ENCODE measurements at regions not wholly inside any gene's neighbourhood (a gene's known extent, or its start where the extent isn't known, plus 50 kb on each side); places are given as distances from the start of the nearest gene placed in this dataset.

DNA sequence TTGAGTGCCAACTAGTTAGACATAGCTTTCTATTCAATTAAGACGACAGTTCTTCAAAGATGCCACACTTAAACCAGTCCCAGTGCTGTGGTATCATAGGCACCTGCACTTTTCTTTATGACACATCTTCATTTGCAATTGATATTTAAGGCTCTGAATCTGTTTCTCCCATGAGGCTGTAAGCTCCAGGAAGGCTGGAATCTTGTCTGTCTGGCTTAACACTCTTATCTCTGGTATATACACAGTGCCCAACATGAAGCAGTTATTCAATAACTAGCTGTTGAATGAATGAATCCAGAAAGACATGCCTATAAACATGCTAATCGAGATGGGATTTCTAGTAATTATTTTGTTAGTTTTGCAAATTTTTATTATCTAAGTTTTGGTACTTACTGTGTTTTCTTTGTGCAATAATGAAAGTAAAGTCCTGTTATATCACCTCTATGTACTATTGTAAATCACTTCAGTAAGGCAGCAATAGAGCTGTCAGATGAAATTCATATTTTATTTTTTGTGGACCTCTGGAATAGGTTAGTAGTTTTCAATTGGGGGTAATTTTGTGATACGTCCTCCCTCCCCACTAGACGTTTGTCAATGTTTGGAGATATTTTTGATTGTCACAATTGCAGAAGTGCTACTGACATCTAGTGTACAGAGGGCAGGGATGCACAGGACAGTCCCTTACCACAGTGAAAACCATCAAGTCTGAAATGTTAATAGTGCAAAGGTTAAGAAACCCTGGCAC lies 51.3 kb upstream of the STEAP4 start:
- peak; percentile 51 for DNase-seq (ENCODE audit: low spot score)
- no peak for FAIRE-seq

DNA sequence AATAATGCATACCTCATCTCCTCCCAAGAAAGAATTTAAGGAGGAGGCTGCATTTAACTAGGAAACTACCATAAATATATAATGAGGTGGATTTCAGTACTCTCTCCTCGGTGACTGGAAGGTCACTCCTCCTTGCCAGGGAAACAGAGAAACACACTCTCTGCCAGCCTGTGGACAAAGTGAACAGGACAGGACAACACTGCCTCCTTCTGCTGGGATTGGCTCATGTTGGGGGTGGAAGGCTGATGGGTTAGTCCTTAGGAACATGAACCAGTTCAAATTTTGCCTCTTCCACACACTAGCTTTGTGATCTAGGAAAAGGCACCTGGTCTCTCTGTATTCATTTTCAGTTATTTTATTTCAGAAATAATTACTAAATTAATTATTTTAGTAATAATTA lies 50.6 kb upstream of the STEAP4 start:
- FAIRE-seq (no peak), DNase-seq (ENCODE audit: low spot score) (no peak)
